Activated CD4-positive, alpha-beta T cell treated with anti-CD3 and anti-CD28 coated beads, Interleukin-2, amount 50 U/mL, for 1 hour (primary cell): ENCODE measurements at regions not wholly inside any gene's neighbourhood (a gene's known extent, or its start where the extent isn't known, plus 50 kb on each side); places are given as distances from the start of the nearest gene placed in this dataset.

Experiments used
- DNase-seq: peaks from one replicate; pipeline ENCODE4 v3.0.0-alpha.2; 2020

GRCh38 chr14:104505085-104506074 is 74.2 kb upstream of the C14orf180 start:
- no peak for DNase-seq

- no peak for DNase-seq
These were observed 72.9 kb upstream of the C14orf180 start for GRCh38 chr14:104506461-104507253.

DNA sequence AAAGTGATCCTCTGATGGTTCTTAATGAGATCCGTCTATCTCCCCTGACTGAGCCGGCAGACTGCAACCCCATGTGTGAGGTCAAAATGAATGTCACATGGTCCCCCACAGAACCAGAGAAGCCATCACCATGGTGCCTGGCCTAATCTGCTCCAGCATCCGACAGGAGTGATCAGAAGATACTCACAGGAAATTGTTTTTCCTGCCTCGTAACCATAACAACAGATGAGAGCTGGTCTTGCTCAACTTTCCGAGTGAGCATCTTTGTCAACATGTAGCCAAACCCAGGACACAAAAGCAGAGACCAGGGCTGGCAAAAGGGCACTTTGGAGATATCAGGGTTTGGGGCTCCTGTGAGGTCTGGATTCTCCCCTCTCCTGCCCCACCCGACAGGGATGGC is 72.1 kb upstream of the C14orf180 start:
- DNase-seq, result no peak

GRCh38 chr14:104509673-104510072 is 69.9 kb upstream of the C14orf180 start:
- DNase-seq, result no peak

GRCh38 chr14:104510216-104510615 is 69.3 kb upstream of the C14orf180 start:
- no peak for DNase-seq

- DNase-seq, result no peak
These were observed 68.6 kb upstream of the C14orf180 start for GRCh38 chr14:104510794-104511611.

DNA sequence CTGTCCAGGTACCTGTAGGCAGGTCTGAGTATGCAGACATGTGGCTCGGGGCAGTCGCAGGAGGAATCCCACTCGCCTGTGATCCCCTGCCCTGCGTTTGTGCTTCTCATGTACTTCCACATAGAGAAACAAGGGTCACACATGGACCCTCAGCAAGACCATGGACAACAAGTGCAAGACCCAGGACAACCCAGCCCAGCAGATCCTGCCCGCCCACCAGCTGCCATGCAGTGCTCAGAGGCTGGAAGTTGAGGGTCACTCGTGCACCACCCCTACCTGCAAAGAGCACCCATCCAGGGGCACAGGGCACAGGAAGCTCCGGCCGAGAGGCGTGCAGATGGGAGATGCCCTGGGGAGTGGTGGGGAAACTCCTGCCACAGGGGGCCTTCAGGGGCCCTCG is 67.5 kb upstream of the C14orf180 start:
- no peak for DNase-seq

DNA sequence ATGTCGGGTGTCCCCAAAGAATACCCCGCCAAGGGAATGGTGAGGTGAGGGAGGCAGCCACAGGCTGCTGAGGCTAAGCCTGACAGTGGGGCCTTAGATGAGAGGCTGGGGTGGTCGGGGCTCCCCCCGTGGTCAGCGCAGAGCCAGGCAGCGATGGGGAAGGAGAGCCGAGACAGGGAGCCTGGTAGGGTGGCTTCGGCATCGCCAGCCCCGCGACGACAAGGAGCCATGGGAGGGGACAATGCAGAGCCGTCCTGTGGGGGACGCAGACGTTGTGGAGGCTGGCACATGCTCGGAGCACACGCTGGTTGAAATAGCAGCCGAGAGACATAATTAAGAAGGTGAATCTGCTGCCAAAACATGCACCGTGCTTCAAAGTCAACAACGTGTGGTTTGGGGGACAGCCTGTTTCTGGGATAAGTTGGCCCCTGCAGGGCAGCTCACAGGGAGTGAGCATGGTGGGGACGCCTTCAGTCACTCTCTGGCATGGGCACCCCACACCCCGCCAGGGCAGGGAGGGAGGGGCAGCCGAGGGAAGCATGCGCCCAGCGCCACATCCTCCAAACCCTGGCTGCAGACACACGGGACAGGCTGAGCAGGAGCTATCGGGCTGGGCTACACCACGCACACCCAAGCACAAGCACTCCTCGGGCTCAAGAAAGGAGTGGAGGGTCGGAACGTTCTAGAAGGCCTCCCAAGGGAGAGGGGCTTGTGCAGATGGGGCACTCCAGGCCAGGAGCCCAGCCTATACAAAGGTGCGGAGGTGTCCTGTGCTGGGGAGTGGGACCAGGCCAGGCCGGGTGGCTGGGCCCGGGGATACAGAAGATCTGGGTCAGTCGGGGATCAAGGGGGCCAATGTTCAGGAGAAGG is 66.6 kb upstream of the C14orf180 start:
- no peak for DNase-seq

DNA sequence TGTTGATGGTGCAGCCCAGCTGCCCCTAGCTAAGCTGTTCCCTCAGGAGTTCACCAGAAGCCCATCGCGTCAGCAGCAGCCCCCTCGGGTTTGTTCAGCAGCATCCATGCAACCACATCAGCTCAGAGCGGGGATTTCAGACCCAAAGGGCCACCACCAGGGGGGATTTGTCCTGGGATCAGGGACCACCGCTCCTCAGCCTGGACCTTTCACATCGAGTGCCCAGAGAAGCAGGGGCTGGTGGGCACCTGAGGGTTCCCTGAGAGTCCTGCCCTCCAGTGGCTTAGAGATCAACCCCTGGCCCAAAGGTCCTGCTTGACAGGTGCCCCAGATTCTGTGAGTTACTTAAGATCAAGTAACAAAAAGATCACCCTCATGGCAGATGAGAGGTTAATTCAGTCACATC is 65.9 kb upstream of the C14orf180 start:
- DNase-seq, result no peak

DNA sequence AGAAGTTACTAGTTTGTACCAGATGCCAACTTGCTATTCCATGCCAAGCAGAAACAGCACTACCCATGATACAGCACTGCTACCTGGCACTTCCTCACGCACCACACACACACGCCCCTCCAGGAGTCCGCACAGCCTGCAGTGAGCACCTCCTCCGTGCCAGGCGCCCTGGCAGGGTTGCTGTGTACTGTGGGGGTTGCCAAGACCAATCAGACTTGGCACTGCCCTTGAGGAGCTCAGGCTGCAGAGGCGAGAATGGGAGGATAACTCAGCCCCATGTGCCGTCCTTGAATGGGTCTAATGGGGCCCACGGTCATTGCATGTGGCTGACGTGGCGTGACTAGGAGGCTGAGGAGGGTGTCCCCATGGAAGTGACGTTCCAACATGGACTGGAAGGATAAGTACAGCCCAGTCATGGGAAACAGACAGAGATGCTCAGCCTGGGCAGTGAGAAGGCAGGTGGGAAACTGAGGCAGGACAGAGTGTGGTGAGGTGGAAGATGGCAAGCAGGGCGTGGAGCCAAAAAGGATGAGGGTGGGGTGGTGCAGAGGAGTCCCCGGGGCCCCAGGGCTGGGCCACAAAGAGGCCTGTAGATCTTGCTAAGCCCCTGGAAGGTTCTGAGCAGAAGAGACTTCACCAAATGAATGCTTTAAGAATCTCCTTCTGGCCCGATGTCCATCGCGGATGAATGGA is 65.3 kb upstream of the C14orf180 start:
- DNase-seq, result no peak

- DNase-seq, result no peak
These were observed 64.3 kb upstream of the C14orf180 start for GRCh38 chr14:104515059-104515810.

GRCh38 chr14:104515811-104516780 is 63.5 kb upstream of the C14orf180 start:
- no peak for DNase-seq

DNA sequence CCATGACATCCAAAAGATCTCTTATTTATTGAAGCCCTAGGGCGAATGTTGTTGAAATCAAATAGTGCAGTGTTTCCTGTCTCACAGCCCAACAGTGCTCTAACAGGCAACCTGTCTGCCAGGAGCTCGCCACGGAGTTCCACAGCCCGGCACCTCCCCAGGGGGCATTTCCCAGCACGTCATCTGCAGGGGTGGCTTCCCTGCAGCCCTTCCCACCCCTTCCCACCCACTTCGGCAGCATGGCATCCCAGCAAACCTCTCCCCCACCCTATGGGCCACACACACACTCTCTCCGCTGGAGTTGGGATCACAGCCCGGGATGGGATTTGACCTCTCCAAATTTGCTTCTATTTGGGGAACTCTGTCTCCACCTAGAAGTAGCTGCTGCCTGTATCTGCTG is 62.7 kb upstream of the C14orf180 start:
- no peak for DNase-seq

- DNase-seq, result no peak
These were observed 62.1 kb upstream of the C14orf180 start for GRCh38 chr14:104517426-104517825.

DNA sequence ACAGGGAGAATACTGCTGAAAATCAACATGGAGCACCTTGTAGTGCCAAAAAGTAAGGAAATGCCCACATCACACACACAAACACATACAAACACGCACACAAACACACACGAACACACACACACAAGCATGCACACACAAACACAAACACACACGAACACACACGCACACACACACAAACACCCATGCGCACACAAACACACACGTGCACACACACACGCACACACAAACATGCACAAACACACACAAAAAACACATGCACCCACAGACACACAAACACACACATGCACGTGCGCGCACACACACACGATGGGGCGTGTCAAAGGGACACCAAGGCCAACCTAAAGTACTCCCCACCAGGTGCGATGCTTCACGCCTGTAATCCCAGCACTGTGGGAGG is 61.7 kb upstream of the C14orf180 start:
- no peak for DNase-seq

- DNase-seq, result no peak
These were observed 60.8 kb upstream of the C14orf180 start for GRCh38 chr14:104518659-104519350.

DNA sequence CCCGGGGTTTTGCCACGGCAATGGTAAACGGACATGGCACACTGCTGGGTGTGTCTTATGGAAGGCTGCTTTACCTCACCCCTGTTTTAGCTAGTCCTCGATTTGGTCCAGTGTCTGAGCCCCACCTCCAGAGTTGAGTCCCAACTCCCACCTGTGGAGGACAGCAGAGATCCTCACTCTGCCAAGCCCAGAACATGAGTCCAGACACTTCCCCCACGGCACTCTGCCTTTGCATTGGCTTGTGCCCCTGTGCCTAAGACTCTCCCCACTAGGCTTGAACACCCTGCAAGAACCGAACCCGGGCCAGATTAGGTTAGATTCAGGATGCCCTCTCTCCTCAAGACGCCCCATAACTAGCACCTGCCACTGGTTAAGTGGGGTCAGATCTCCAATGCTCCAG is 59.8 kb upstream of the C14orf180 start:
- no peak for DNase-seq

DNA sequence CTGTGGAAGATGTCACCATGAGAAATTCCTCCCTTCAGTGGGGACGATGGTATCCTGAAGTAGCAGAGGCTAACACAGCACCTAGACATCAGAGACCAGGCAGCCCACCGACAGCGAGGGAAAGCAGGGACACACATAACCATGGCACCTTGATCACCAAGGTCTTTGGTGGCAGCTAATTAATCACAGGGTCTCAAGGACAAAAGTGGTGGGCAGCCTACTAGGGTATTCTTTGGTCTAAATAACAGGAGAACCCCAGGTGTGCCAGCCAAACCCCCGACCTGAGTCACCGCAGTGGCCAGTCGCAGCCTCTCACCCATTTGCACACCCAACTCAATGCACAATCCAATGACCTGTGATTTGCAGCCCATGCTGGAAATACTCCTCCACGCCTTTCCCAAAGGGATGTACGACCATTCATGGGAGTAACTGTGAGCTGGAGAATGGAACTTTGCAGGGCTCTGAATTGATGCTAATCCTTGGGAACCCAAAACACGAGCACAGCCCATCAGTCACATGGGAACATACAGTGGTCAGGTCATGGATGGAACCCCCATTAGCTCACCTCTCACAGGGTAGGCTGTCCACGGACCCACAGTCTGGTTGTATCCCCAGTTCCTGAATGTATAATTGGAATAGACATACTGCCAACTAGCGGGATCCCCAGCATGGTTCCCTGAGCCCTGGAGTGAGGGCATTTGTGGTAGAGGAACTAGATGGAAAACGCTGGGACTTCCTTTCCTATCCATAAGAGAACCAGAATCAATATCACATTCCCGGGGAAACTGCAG is 58.7 kb upstream of the C14orf180 start:
- DNase-seq, result no peak
